ENCODE measurements at regions not wholly inside any gene's neighbourhood (a gene's known extent, or its start where the extent isn't known, plus 50 kb on each side); places are given as distances from the start of the nearest gene placed in this dataset.

DNA sequence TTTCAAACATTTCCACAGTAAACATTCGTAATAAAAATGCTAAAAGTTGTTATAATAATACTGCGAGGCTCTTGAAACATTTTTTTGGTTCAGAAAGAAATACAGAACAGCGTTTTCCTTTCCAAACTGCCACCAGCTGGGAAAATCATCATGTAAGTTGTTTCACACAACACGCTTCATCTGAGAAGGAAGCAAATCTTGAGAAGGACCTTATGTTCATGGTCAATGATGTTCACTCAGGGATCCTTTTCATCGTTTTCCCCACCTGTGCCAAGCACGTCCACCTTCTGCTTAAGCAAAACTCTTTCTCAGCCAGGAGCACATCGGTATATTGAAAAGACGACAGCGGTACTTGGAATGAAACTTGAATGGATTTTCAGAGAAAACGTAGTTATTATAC, 274.5 kb upstream of the ELAC2 start:
- no peaks in the 10 kb centered on the region for H3K27me3 ChIP-seq (ENCODE audit: insufficient read depth, low read length)
- no peaks in the 10 kb centered on the region for H3K4me1 ChIP-seq (ENCODE audit: insufficient read depth, low read length)
- no peak overlapping the region for H3K4me3 ChIP-seq (ENCODE audit: low read length)
- H3K9ac ChIP-seq (ENCODE audit: low read depth, low read length): no peak overlapping the region
- H3K27ac ChIP-seq (ENCODE audit: low read length): no peak overlapping the region
- H3K9me3 ChIP-seq (ENCODE audit: insufficient read depth, low read depth, low read length): no peaks in the 10 kb centered on the region
- H3K36me3 ChIP-seq (ENCODE audit: insufficient read depth, low read depth, low read length): no peaks in the 10 kb centered on the region

DNA sequence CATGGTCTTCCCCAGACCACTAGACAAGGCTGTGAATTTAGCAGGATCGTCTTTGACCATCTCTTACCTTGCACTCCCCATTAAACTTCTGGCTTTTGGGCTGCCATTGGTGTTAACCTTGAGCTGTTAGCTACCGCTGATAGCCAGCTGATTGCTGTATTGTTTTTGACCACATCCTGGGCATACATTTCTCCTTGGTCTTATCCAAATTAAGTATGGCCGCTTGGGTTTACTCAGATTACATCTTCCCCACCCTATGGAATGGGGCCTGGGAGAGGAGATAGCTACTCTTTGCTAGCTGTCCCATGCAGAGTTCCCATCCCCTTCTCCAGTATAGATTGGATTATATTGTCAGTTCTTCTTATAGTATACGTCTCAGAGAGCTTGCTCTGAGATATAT, 270.4 kb upstream of the ELAC2 start:
- Histone ChIP-seq H3K27ac (ENCODE audit: low read length) (no peak overlapping the region), H3K4me1 (ENCODE audit: insufficient read depth, low read length) (peaks cover 11% of the 10 kb centered on the region; the same call in 1 of the 2 replicates), H3K4me3 (ENCODE audit: low read length) (no peak overlapping the region), H3K36me3 (ENCODE audit: insufficient read depth, low read depth, low read length) (no peaks in the 10 kb centered on the region), H3K9me3 (ENCODE audit: insufficient read depth, low read depth, low read length) (no peaks in the 10 kb centered on the region), H3K9ac (ENCODE audit: low read depth, low read length) (no peak overlapping the region), H3K27me3 (ENCODE audit: insufficient read depth, low read length) (no peaks in the 10 kb centered on the region)

- Histone ChIP-seq H3K4me1 (ENCODE audit: insufficient read depth, low read length) (peaks cover 11% of the 10 kb centered on the region; the same call in 1 of the 2 replicates), H3K36me3 (ENCODE audit: insufficient read depth, low read depth, low read length) (no peaks in the 10 kb centered on the region), H3K27me3 (ENCODE audit: insufficient read depth, low read length) (no peaks in the 10 kb centered on the region), H3K27ac (ENCODE audit: low read length) (no peak overlapping the region), H3K9ac (ENCODE audit: low read depth, low read length) (no peak overlapping the region), H3K4me3 (ENCODE audit: low read length) (no peak overlapping the region), H3K9me3 (ENCODE audit: insufficient read depth, low read depth, low read length) (no peaks in the 10 kb centered on the region)
These were observed 269.4 kb upstream of the ELAC2 start for GRCh38 chr17:13287226-13287625.

DNA sequence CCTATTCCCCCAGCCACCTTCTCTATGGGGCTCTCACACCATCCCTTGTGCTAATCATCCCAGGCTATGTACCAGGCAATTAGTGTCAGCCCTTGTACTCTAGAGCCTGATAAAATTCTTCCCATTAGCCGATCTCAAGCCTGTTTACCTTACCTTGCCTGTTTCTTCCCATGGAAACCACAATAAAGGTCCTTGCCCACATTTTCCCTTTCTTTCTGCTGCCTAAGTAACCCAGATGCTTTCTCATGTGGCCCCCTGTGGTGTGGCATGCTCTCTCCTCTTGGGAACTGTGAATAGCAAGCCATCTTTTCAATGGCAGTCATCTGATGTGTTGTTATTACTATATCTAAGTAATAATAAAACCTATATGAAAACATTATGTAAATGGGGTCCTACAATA, 265.8 kb upstream of the ELAC2 start:
- H3K9ac ChIP-seq (ENCODE audit: low read depth, low read length): no peak overlapping the region
- peaks cover 11% of the 10 kb centered on the region; the same call in 1 of the 2 replicates for H3K4me1 ChIP-seq (ENCODE audit: insufficient read depth, low read length)
- no peaks in the 10 kb centered on the region for H3K27me3 ChIP-seq (ENCODE audit: insufficient read depth, low read length)
- no peaks in the 10 kb centered on the region; the same call in none of the 2 replicates for H3K9me3 ChIP-seq (ENCODE audit: insufficient read depth, low read depth, low read length)
- H3K4me3 ChIP-seq (ENCODE audit: low read length): no peak overlapping the region
- no peak overlapping the region for H3K27ac ChIP-seq (ENCODE audit: low read length)
- no peaks in the 10 kb centered on the region for H3K36me3 ChIP-seq (ENCODE audit: insufficient read depth, low read depth, low read length)

DNA sequence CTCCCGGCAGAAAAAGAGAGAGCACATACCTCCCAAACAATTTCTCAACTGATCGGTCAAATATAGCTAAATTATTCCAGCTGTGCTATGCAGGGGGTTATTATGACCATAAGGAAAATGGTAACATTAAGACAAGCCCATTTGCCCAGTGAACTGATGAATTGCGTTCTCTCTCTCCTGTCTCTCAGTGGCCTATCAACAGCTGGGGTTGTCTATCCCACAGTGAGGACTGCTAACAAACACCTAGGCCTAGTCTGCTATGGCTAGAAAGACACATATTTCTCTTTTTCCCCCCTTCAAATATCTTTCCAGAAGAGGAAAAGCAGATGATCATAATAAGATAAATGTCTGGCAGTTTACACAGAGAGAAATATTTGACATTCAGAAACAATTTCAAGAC, 263.8 kb upstream of the ELAC2 start:
- no peaks in the 10 kb centered on the region; the same call in none of the 2 replicates for H3K9me3 ChIP-seq (ENCODE audit: insufficient read depth, low read depth, low read length)

DNA sequence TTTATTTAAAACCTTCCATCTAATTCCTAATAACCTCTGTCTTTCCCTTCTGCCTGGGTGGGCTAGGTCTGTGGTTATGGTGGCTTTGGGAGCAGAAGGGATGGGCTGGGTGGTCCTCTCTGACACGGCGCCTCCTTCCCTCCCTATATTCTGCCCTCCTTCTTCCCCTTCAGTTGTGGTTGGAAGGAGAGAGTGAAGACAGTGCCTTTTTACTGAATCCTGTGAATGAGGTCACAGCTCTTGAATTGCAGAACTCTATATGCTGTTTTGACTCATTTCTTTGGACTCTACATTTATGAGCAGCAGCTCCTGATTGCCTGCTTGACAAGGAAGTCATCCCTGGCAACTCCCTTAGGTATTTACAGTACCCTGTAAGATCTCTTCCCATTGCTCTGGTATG, 256.0 kb upstream of the ELAC2 start:
- Histone ChIP-seq H3K36me3 (ENCODE audit: insufficient read depth, low read depth, low read length) (no peaks in the 10 kb centered on the region), H3K4me1 (ENCODE audit: insufficient read depth, low read length) (no peaks in the 10 kb centered on the region), H3K9ac (ENCODE audit: low read depth, low read length) (no peak overlapping the region), H3K27me3 (ENCODE audit: insufficient read depth, low read length) (no peaks in the 10 kb centered on the region), H3K27ac (ENCODE audit: low read length) (no peak overlapping the region), H3K9me3 (ENCODE audit: insufficient read depth, low read depth, low read length) (no peaks in the 10 kb centered on the region; the same call in none of the 2 replicates), H3K4me3 (ENCODE audit: low read length) (no peak overlapping the region)

More for the DNA sequence above, 263.8 kb upstream of the ELAC2 start:
- Histone ChIP-seq H3K4me3 (ENCODE audit: low read length) (no peak overlapping the region), H3K4me1 (ENCODE audit: insufficient read depth, low read length) (peaks cover 11% of the 10 kb centered on the region; the same call in 1 of the 2 replicates), H3K36me3 (ENCODE audit: insufficient read depth, low read depth, low read length) (no peaks in the 10 kb centered on the region), H3K27ac (ENCODE audit: low read length) (no peak overlapping the region), H3K9ac (ENCODE audit: low read depth, low read length) (no peak overlapping the region), H3K27me3 (ENCODE audit: insufficient read depth, low read length) (no peaks in the 10 kb centered on the region)

DNA sequence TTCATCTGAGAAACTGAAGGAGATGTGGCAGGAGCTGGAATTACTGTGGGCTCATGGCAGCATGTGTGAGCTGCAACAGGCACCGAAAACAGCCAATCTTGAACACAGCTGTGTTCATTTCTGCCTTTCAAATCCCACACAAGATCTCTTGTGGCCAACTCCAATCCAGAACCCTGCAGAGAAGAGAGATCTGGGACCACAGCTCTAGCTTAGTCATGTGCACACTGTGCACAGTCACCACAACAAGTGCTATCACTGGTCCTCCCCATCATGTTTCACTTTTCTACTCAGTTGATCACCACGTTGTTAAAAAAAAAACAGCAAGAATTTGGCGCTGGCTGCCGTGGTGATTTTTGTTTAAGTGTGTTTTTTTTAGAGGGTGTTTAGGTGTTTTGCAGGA, 254.5 kb upstream of the ELAC2 start:
- H3K9ac ChIP-seq (ENCODE audit: low read depth, low read length): no peak overlapping the region
- H3K27me3 ChIP-seq (ENCODE audit: insufficient read depth, low read length): no peaks in the 10 kb centered on the region
- no peak overlapping the region for H3K4me3 ChIP-seq (ENCODE audit: low read length)

GRCh38 chr17:13268791-13269595, 251.2 kb upstream of the ELAC2 start:
- no peaks in the 10 kb centered on the region for H3K27me3 ChIP-seq (ENCODE audit: insufficient read depth, low read length)
- H3K27ac ChIP-seq (ENCODE audit: low read length): no peak overlapping the region
- no peak overlapping the region for H3K9ac ChIP-seq (ENCODE audit: low read depth, low read length)
- no peaks in the 10 kb centered on the region for H3K9me3 ChIP-seq (ENCODE audit: insufficient read depth, low read depth, low read length)
- no peaks in the 10 kb centered on the region for H3K36me3 ChIP-seq (ENCODE audit: insufficient read depth, low read depth, low read length)
- no peaks in the 10 kb centered on the region for H3K4me1 ChIP-seq (ENCODE audit: insufficient read depth, low read length)
- no peak overlapping the region for H3K4me3 ChIP-seq (ENCODE audit: low read length)

More for the DNA sequence above, 254.5 kb upstream of the ELAC2 start:
- no peaks in the 10 kb centered on the region for H3K4me1 ChIP-seq (ENCODE audit: insufficient read depth, low read length)
- no peaks in the 10 kb centered on the region for H3K36me3 ChIP-seq (ENCODE audit: insufficient read depth, low read depth, low read length)
- no peaks in the 10 kb centered on the region for H3K9me3 ChIP-seq (ENCODE audit: insufficient read depth, low read depth, low read length)
- H3K27ac ChIP-seq (ENCODE audit: low read length): no peak overlapping the region

DNA sequence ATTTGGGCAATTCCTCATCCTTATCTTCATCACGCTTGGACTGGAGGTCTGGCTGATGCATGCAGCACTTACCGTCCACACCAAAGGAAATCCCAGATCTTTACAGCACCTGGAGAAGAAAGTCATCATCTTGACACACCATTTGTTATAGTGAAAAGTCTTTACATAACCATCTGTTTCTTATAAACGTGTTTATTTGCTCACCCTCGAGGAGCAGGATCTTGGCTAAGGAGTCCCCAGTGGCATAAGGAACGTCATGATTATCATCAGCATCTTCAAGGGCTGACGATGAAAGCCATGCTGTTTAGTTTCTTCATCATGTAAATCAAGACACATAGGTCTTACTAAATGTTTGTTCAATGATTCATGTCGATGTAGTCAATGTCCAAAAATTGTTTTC, 248.8 kb upstream of the ELAC2 start:
- Histone ChIP-seq H3K9ac (ENCODE audit: low read depth, low read length) (no peak overlapping the region), H3K4me3 (ENCODE audit: low read length) (no peak overlapping the region), H3K27me3 (ENCODE audit: insufficient read depth, low read length) (no peaks in the 10 kb centered on the region), H3K4me1 (ENCODE audit: insufficient read depth, low read length) (no peaks in the 10 kb centered on the region), H3K36me3 (ENCODE audit: insufficient read depth, low read depth, low read length) (no peaks in the 10 kb centered on the region), H3K9me3 (ENCODE audit: insufficient read depth, low read depth, low read length) (no peaks in the 10 kb centered on the region), H3K27ac (ENCODE audit: low read length) (no peak overlapping the region)

DNA sequence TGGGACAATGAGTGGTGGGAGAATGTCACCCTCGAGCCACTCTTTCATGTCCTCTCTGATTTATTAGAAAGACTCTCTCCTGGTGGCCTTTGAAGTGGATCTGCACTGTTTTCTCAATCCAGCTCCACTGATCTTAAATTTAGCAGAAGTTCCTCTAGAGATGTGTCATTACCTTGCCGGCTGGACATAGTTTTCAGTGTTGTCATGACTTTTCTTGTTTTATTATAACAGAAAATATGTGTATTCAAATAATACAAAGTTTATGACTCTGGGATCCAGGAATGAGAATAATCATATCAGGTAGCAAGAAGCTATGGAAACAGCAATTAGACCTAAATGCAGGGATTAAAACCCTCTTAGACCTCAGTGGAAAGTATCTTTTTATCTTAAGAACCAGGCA, 247.5 kb upstream of the ELAC2 start:
- H3K27ac ChIP-seq (ENCODE audit: low read length): no peak overlapping the region
- H3K9me3 ChIP-seq (ENCODE audit: insufficient read depth, low read depth, low read length): no peaks in the 10 kb centered on the region
- H3K27me3 ChIP-seq (ENCODE audit: insufficient read depth, low read length): no peaks in the 10 kb centered on the region
- H3K4me1 ChIP-seq (ENCODE audit: insufficient read depth, low read length): no peaks in the 10 kb centered on the region
- no peak overlapping the region for H3K9ac ChIP-seq (ENCODE audit: low read depth, low read length)
- H3K4me3 ChIP-seq (ENCODE audit: low read length): no peak overlapping the region
- H3K36me3 ChIP-seq (ENCODE audit: insufficient read depth, low read depth, low read length): no peaks in the 10 kb centered on the region

GRCh38 chr17:13263746-13264145, 245.9 kb upstream of the ELAC2 start:
- Histone ChIP-seq H3K27me3 (ENCODE audit: insufficient read depth, low read length) (no peaks in the 10 kb centered on the region), H3K4me1 (ENCODE audit: insufficient read depth, low read length) (no peaks in the 10 kb centered on the region), H3K9ac (ENCODE audit: low read depth, low read length) (no peak overlapping the region), H3K27ac (ENCODE audit: low read length) (no peak overlapping the region), H3K36me3 (ENCODE audit: insufficient read depth, low read depth, low read length) (no peaks in the 10 kb centered on the region), H3K4me3 (ENCODE audit: low read length) (no peak overlapping the region), H3K9me3 (ENCODE audit: insufficient read depth, low read depth, low read length) (no peaks in the 10 kb centered on the region)

- Histone ChIP-seq H3K4me3 (ENCODE audit: low read length) (no peak overlapping the region), H3K27me3 (ENCODE audit: insufficient read depth, low read length) (no peaks in the 10 kb centered on the region), H3K9me3 (ENCODE audit: insufficient read depth, low read depth, low read length) (no peaks in the 10 kb centered on the region), H3K9ac (ENCODE audit: low read depth, low read length) (no peak overlapping the region), H3K36me3 (ENCODE audit: insufficient read depth, low read depth, low read length) (no peaks in the 10 kb centered on the region), H3K4me1 (ENCODE audit: insufficient read depth, low read length) (no peaks in the 10 kb centered on the region), H3K27ac (ENCODE audit: low read length) (no peak overlapping the region)
These were observed 238.7 kb upstream of the ELAC2 start for GRCh38 chr17:13256545-13256944.

Measured in iPS-20b (cell line).